PC-9 (cell line): ENCODE measurements at regions not wholly inside any gene's neighbourhood (a gene's known extent, or its start where the extent isn't known, plus 50 kb on each side); places are given as distances from the start of the nearest gene placed in this dataset.

Experiments
- BruUV-seq: library from RNA; stranded (reverse); fragments of 400-500 nt; replicated peaks from 2 replicates; lab custom pipeline; 2021; lab: Mats Ljungman, UMichigan
- CTCF ChIA-PET: fragments of 300-600 bp; sonication (Branson Sonifier 250); formaldehyde crosslinking; loops from one replicate; lab custom pipeline; 2022; ENCODE audit warnings: antibody characterized with exemption; lab: Charles Lee
- POLR2A ChIA-PET: fragments of 300-600 bp; sonication (Branson Sonifier 250); formaldehyde crosslinking; loops from one replicate; lab custom pipeline; 2022; ENCODE audit warnings: antibody characterized with exemption; ENCODE audit not compliant: unreplicated experiment; lab: Charles Lee
- DNase-seq, 2 experiments: peaks; one replicate each; pipeline versions ENCODE4 v3.0.0 to v3.0.0-alpha.2; 2015 to 2022; ENCODE audit warnings: mixed read lengths in 1 of 2
- H2AFZ ChIP-seq: fragments of 200-600 bp; sonication (generic); 2 replicates; pipeline ENCODE4 v1.8.1; 2017; ENCODE audit warnings: antibody characterized with exemption
- H3F3A ChIP-seq: fragments of 200-600 bp; sonication (generic); 2 replicates; pipeline ENCODE4 v1.8.1; 2017; ENCODE audit warnings: antibody characterized with exemption, mild to moderate bottlenecking, low read depth; ENCODE audit not compliant: insufficient read depth
- H3K27ac ChIP-seq: fragments of 200-600 bp; sonication (generic); 2 replicates; pipeline ENCODE4 v1.6.1; 2016; ENCODE audit warnings: mixed run types
- H3K27me3 ChIP-seq: fragments of 200-600 bp; sonication (generic); 2 replicates; pipeline ENCODE4 v1.6.1; 2016; ENCODE audit warnings: low read depth, mixed run types; ENCODE audit not compliant: insufficient read depth
- H3K36me3 ChIP-seq: fragments of 200-600 bp; sonication (generic); 2 replicates; pipeline ENCODE4 v1.6.1; 2016; ENCODE audit warnings: low read depth, mixed run types
- H3K4me1 ChIP-seq: fragments of 200-600 bp; sonication (generic); replicated peaks from 2 replicates; pipeline ENCODE4 v1.6.1; 2016; ENCODE audit warnings: mixed run types; ENCODE audit not compliant: insufficient read depth
- H3K4me2 ChIP-seq: fragments of 200-600 bp; sonication (generic); 2 replicates; pipeline ENCODE4 v1.6.1; 2017; ENCODE audit warnings: mixed run types
- H3K4me3 ChIP-seq: fragments of 200-600 bp; sonication (generic); 2 replicates; pipeline ENCODE4 v1.6.1; 2016; ENCODE audit warnings: mixed run types
- H3K79me2 ChIP-seq: fragments of 200-600 bp; sonication (generic); 2 replicates; pipeline ENCODE4 v1.6.1; 2017; ENCODE audit warnings: low read depth, mixed run types
- H3K9me2 ChIP-seq: fragments of 200-600 bp; sonication (generic); 2 replicates; pipeline ENCODE4 v1.8.1; 2017; ENCODE audit warnings: mild to moderate bottlenecking; ENCODE audit not compliant: insufficient read depth
- H3K9me3 ChIP-seq: fragments of 200-600 bp; sonication (generic); 2 replicates; pipeline ENCODE4 v1.8.1; 2016; ENCODE audit warnings: low read depth; ENCODE audit not compliant: insufficient read depth
- H4K20me1 ChIP-seq: fragments of 200-600 bp; sonication (generic); 2 replicates; pipeline ENCODE4 v1.8.1; 2017; ENCODE audit not compliant: insufficient read depth
- EZH2 ChIP-seq: fragments of 200-600 bp; sonication (generic); IDR thresholded peaks from 2 replicates; pipeline ENCODE4 v1.8.0; 2017; ENCODE audit warnings: antibody characterized with exemption, low read depth
- intact Hi-C: fragments of 100-400 bp; cut with micrococcal nuclease; formaldehyde crosslinking; loops from one replicate; pipeline ENCODE4 v1.10.0; 2022; ENCODE audit not compliant: unreplicated experiment
- TF ChIP-seq, protein P1 (sequence below): fragments of 200-600 bp; sonication (generic); conservative IDR thresholded peaks from 2 replicates; pipeline ENCODE4 v1.6.1; 2017; ENCODE audit warnings: mixed run types, antibody characterized with exemption, mild to moderate bottlenecking, moderate library complexity

DNA sequence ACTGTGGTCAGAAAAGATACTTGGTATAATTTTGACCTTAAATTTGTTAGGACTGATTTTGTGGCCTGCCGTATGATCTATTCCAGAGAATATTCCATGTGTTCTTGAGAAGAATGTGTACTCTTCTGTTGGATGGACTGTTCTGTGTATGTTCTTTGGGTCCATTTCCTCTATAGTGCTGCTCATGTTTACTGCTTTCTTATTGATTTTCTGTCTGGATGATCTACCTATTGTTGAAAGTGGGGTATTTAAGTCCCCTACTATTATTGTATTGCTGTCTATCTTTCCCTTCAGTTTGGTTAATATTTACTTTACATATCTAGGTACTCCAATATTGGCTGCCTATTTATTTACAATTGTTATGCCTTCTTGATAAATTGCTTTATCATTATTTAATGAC lies 298.4 kb downstream of the BCKDHB start:
- BruUV-seq: no TSS peak
- Histone ChIP-seq H3K9me2 (no peaks in the 10 kb centered on the region), H3K9me3 (no peaks in the 10 kb centered on the region), H3K4me3 (no peak overlapping the region), H3K4me1 (no peaks in the 10 kb centered on the region), H2AFZ (no peak overlapping the region), H3K4me2 (no peak overlapping the region), H3K79me2 (no peaks in the 10 kb centered on the region), H3K27me3 (no peaks in the 10 kb centered on the region), H4K20me1 (no peaks in the 10 kb centered on the region), H3F3A (no peaks in the 10 kb centered on the region), H3K36me3 (no peaks in the 10 kb centered on the region), H3K27ac (no peak overlapping the region)
- TF ChIP-seq, protein P1, sequence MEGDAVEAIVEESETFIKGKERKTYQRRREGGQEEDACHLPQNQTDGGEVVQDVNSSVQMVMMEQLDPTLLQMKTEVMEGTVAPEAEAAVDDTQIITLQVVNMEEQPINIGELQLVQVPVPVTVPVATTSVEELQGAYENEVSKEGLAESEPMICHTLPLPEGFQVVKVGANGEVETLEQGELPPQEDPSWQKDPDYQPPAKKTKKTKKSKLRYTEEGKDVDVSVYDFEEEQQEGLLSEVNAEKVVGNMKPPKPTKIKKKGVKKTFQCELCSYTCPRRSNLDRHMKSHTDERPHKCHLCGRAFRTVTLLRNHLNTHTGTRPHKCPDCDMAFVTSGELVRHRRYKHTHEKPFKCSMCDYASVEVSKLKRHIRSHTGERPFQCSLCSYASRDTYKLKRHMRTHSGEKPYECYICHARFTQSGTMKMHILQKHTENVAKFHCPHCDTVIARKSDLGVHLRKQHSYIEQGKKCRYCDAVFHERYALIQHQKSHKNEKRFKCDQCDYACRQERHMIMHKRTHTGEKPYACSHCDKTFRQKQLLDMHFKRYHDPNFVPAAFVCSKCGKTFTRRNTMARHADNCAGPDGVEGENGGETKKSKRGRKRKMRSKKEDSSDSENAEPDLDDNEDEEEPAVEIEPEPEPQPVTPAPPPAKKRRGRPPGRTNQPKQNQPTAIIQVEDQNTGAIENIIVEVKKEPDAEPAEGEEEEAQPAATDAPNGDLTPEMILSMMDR: no peak
- no peak for TF ChIP-seq EZH2
- CTCF ChIA-PET: no interaction called here
- no peak for DNase-seq
- POLR2A ChIA-PET: no interaction called here
- intact Hi-C loops: no loop called here

DNA sequence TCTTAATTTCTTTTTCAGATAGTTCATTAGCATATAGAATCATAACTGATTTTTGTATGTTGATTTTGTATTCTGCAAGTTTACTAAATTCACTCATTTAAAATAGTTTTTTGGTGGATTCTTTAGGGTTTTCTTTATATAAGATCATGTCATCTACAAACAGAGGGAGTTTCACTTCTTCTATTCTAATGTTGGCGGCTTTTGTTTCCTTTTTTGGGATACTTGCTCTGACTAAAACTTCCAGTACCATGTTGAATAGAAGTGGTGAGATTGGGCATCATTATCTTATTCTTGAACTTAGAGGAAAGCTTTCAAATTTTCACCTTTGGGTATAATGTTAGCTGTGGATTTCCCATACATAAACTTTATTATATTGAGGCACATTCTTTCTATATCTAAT lies 296.9 kb downstream of the BCKDHB start:
- H3K9me2 ChIP-seq: no peaks in the 10 kb centered on the region
- no peak overlapping the region for H3K4me2 ChIP-seq
- H3K36me3 ChIP-seq: no peaks in the 10 kb centered on the region
- no peak overlapping the region for H2AFZ ChIP-seq
- H3K4me3 ChIP-seq: no peak overlapping the region
- BruUV-seq: no TSS peak
- no peaks in the 10 kb centered on the region for H3K4me1 ChIP-seq
- no peaks in the 10 kb centered on the region for H3K9me3 ChIP-seq
- no peaks in the 10 kb centered on the region for H3K27me3 ChIP-seq
- no peaks in the 10 kb centered on the region for H3F3A ChIP-seq
- H3K79me2 ChIP-seq: no peaks in the 10 kb centered on the region
- H4K20me1 ChIP-seq: no peaks in the 10 kb centered on the region
- no peak for TF ChIP-seq EZH2
- TF ChIP-seq, protein P1: no peak
- H3K27ac ChIP-seq: no peak overlapping the region
- POLR2A ChIA-PET: no interaction called here
- no peak for DNase-seq
- intact Hi-C loops: no loop called here
- CTCF ChIA-PET: no interaction called here

DNA sequence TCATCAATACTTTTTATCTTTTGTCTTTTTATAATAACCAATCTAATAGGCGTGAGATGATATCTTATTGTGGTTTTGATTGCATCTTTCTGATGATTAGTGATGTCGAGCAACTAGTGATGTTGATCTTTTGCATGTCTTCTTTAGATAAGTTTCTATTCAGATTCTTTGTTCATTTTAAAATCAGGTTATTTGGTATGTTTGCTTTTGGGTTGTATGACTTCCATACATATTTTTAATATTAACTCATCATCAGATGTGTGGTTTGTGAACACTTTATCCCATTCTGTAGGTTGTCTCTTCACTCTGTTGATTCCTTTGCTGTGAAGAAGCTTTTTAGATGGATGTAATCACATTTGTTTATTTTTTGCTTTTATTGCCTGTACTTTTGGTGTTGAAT lies 295.8 kb downstream of the BCKDHB start:
- H3F3A ChIP-seq: no peaks in the 10 kb centered on the region
- H3K27me3 ChIP-seq: no peaks in the 10 kb centered on the region
- no peaks in the 10 kb centered on the region for H3K9me2 ChIP-seq
- H4K20me1 ChIP-seq: no peaks in the 10 kb centered on the region
- H3K4me3 ChIP-seq: no peak overlapping the region
- no peak overlapping the region for H3K4me2 ChIP-seq
- no peaks in the 10 kb centered on the region for H3K36me3 ChIP-seq
- no peak for TF ChIP-seq EZH2
- TF ChIP-seq, protein P1: no peak
- POLR2A ChIA-PET: no interaction called here
- no TSS peak for BruUV-seq
- no peak overlapping the region for H2AFZ ChIP-seq
- intact Hi-C loops: no loop called here
- no peaks in the 10 kb centered on the region for H3K9me3 ChIP-seq
- no peak for DNase-seq
- no peaks in the 10 kb centered on the region for H3K79me2 ChIP-seq
- no peaks in the 10 kb centered on the region for H3K4me1 ChIP-seq
- no peak overlapping the region for H3K27ac ChIP-seq
- CTCF ChIA-PET: no interaction called here
